ENCODE measurements at regions not wholly inside any gene's neighbourhood (a gene's known extent, or its start where the extent isn't known, plus 50 kb on each side); places are given as distances from the start of the nearest gene placed in this dataset.

DNA sequence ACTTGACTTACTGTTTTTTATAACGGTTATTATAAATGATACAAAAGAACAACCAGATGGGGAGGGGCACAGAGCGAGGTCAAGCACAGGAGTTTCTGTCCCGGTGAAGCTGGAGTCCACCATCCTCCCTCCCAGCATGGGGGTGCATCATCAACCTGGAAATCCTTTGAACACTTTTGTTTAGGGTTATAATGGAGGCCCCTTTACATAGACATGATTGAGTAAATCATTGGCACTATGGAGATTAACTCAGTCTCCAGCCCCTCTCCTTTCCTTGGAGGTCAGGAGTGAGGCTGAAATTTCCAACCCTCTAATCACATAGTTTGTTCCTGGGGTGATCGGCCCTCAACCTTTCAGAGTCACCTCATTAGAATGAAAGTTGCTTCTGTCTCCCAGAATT, 71.8 kb upstream of the ANKEF1 start:
- TF ChIP-seq, protein P1, sequence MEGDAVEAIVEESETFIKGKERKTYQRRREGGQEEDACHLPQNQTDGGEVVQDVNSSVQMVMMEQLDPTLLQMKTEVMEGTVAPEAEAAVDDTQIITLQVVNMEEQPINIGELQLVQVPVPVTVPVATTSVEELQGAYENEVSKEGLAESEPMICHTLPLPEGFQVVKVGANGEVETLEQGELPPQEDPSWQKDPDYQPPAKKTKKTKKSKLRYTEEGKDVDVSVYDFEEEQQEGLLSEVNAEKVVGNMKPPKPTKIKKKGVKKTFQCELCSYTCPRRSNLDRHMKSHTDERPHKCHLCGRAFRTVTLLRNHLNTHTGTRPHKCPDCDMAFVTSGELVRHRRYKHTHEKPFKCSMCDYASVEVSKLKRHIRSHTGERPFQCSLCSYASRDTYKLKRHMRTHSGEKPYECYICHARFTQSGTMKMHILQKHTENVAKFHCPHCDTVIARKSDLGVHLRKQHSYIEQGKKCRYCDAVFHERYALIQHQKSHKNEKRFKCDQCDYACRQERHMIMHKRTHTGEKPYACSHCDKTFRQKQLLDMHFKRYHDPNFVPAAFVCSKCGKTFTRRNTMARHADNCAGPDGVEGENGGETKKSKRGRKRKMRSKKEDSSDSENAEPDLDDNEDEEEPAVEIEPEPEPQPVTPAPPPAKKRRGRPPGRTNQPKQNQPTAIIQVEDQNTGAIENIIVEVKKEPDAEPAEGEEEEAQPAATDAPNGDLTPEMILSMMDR (conservative IDR thresholded peaks at IDR 0.05; ENCODE audit: low read depth, low read length) = no peak
- TF ChIP-seq EZH2phosphoT487 (IDR thresholded peaks at IDR 0.05; ENCODE audit: borderline replicate concordance, low read length) = no peak
